Panc1 (cell line): ENCODE measurements at regions not wholly inside any gene's neighbourhood (a gene's known extent, or its start where the extent isn't known, plus 50 kb on each side); places are given as distances from the start of the nearest gene placed in this dataset.

Experiments used
- ATAC-seq: fragments of 200-7000 bp; cut with Tn5 transposase; 2 replicates; pipeline ENCODE4 v1.9.1; 2020; ENCODE audit warnings: mild to moderate bottlenecking, moderate library complexity
- BruUV-seq: library from RNA; stranded (reverse); fragments of 400-500 nt; replicated peaks from 2 replicates; lab custom pipeline; 2021; lab: Mats Ljungman, UMichigan
- CTCF ChIA-PET: fragments of 300-600 bp; sonication (Branson Sonifier 250); formaldehyde crosslinking; loops from one replicate; lab custom pipeline; 2022; ENCODE audit warnings: antibody characterized with exemption; lab: Charles Lee
- POLR2A ChIA-PET: fragments of 300-600 bp; sonication (Branson Sonifier 250); formaldehyde crosslinking; loops from one replicate; lab custom pipeline; 2022; ENCODE audit warnings: antibody characterized with exemption; lab: Charles Lee
- DNase-seq: peaks from one replicate; pipeline ENCODE4 v3.0.0-alpha.2; 2010; ENCODE audit warnings: low read depth, low spot score
- H3K27ac ChIP-seq: 2 replicates; pipeline ENCODE4 v1.5.1; 2011; ENCODE audit warnings: mild to moderate bottlenecking, low read length, inconsistent platforms
- H3K27me3 ChIP-seq: fragments of 200-500 bp; sonication (Bioruptor generic); 2 replicates; pipeline ENCODE4 v1.6.0; 2014; ENCODE audit warnings: low read length, inconsistent platforms; ENCODE audit not compliant: control insufficient read depth, insufficient read depth
- H3K36me3 ChIP-seq: fragments of 200-500 bp; sonication (Bioruptor generic); 2 replicates; pipeline ENCODE4 v1.5.1; 2014; ENCODE audit warnings: inconsistent platforms, mild to moderate bottlenecking, low read length, moderate library complexity; ENCODE audit not compliant: control insufficient read depth, insufficient read depth
- H3K4me1 ChIP-seq: 2 replicates; pipeline ENCODE4 v1.5.1; 2011; ENCODE audit warnings: inconsistent platforms, mild to moderate bottlenecking, low read length, moderate library complexity; ENCODE audit not compliant: control insufficient read depth, insufficient read depth
- H3K4me3 ChIP-seq, 2 experiments: 2 replicates each; pipeline ENCODE4 v1.5.1; 2011 to 2012; ENCODE audit warnings: low read depth in 2 of 2, low read length in 2 of 2, mild to moderate bottlenecking in 2 of 2, inconsistent platforms in 1 of 2, moderate library complexity in 1 of 2
- H3K9me3 ChIP-seq: fragments of 200-500 bp; sonication (Bioruptor generic); 2 replicates; pipeline ENCODE4 v1.5.1; 2014; ENCODE audit warnings: low read depth, mild to moderate bottlenecking, inconsistent platforms, low read length, moderate library complexity; ENCODE audit not compliant: control insufficient read depth, insufficient read depth
- CTCF ChIP-seq: fragments of 450-650 bp; IDR thresholded peaks from 2 replicates; pipeline ENCODE4 v1.5.1; 2017; ENCODE audit warnings: mild to moderate bottlenecking
- POLR2AphosphoS5 ChIP-seq: IDR thresholded peaks from 2 replicates; pipeline ENCODE4 v1.6.1; 2012; ENCODE audit warnings: mild to moderate bottlenecking, low read depth, low read length, moderate library complexity
- SIN3A ChIP-seq: IDR thresholded peaks from 2 replicates; pipeline ENCODE4 v1.6.1; 2012; ENCODE audit warnings: low read depth, mild to moderate bottlenecking, low read length, moderate library complexity, borderline replicate concordance; ENCODE audit not compliant: insufficient read depth
- TCF7L2 ChIP-seq: IDR thresholded peaks from 2 replicates; pipeline ENCODE4 v1.6.1; 2011; ENCODE audit warnings: mild to moderate bottlenecking, low read depth, low read length, inconsistent platforms
- in situ Hi-C: cut with HindIII; loops from 2 replicates; pipeline ENCODE4 v1.10.0; 2016; ENCODE audit warnings: low sequenced_read_pairs, low pct_unique_long_range_greater_than_20kb
- intact Hi-C: fragments of 100-400 bp; cut with micrococcal nuclease; formaldehyde crosslinking; loops from one replicate; pipeline ENCODE4 v1.10.0; 2022; ENCODE audit not compliant: unreplicated experiment
- TF ChIP-seq, protein P1 (sequence below), 2 experiments: IDR thresholded peaks; 2 replicates each; pipeline ENCODE4 v1.6.1; 2011 to 2012; ENCODE audit warnings: low read depth in 2 of 2, control low read depth in 1 of 2, low read length in 1 of 2, mild to moderate bottlenecking in 1 of 2, moderate library complexity in 1 of 2; ENCODE audit not compliant: insufficient read depth in 1 of 2

- Histone ChIP-seq H3K4me1 (no peaks in the 10 kb centered on the region), H3K4me3 (no peak overlapping the region), H3K9me3 (no peaks in the 10 kb centered on the region), H3K27me3 (no peaks in the 10 kb centered on the region), H3K36me3 (no peaks in the 10 kb centered on the region), H3K27ac (no peak overlapping the region; the same call in 1 of the 2 replicates)
- TF ChIP-seq SIN3A (no peak), TCF7L2 (no peak), POLR2AphosphoS5 (no peak), CTCF (no peak)
- TF ChIP-seq, protein P1, sequence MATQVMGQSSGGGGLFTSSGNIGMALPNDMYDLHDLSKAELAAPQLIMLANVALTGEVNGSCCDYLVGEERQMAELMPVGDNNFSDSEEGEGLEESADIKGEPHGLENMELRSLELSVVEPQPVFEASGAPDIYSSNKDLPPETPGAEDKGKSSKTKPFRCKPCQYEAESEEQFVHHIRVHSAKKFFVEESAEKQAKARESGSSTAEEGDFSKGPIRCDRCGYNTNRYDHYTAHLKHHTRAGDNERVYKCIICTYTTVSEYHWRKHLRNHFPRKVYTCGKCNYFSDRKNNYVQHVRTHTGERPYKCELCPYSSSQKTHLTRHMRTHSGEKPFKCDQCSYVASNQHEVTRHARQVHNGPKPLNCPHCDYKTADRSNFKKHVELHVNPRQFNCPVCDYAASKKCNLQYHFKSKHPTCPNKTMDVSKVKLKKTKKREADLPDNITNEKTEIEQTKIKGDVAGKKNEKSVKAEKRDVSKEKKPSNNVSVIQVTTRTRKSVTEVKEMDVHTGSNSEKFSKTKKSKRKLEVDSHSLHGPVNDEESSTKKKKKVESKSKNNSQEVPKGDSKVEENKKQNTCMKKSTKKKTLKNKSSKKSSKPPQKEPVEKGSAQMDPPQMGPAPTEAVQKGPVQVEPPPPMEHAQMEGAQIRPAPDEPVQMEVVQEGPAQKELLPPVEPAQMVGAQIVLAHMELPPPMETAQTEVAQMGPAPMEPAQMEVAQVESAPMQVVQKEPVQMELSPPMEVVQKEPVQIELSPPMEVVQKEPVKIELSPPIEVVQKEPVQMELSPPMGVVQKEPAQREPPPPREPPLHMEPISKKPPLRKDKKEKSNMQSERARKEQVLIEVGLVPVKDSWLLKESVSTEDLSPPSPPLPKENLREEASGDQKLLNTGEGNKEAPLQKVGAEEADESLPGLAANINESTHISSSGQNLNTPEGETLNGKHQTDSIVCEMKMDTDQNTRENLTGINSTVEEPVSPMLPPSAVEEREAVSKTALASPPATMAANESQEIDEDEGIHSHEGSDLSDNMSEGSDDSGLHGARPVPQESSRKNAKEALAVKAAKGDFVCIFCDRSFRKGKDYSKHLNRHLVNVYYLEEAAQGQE (IDR thresholded peaks at IDR 0.05; ENCODE audit: insufficient read depth in 1 of 2, low read depth in 2 of 2, low read length in 1 of 2): no peak
- intact Hi-C loops (no loop called here), in situ Hi-C loops (no loop called here)
- DNase-seq (no peak), ATAC-seq (0 out of 2 replicates have a peak, but pooled peaks have one; percentile 62)
- POLR2A ChIA-PET: no interaction called here
- BruUV-seq: no TSS peak
- CTCF ChIA-PET: no interaction called here
Observed at GRCh38 chr12:87820524-87821202, 208.5 kb downstream of the C12orf50 start.

DNA sequence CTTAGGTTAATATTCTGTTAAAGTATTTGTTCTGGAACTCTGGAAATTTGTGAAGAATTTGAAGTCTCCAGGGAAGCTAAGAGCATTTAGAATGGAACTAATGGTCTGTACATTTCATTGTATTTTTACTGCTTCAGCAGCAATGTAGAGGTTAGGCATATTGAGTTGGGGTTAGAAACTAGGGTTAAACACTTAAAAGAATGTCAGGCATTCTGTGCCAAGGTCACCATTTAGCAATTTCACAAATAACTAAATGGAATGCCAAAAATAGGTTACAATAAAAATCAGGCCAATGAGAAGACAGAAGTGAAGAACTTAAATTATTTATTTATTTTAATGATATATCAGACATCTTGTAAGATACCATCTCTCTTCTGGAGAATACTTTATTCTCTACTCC lies 210.8 kb downstream of the C12orf50 start:
- H3K4me1 ChIP-seq: no peaks in the 10 kb centered on the region
- ATAC-seq (no peak), DNase-seq (no peak)
- intact Hi-C loops (no loop called here), in situ Hi-C loops (no loop called here)
- no peak overlapping the region for H3K4me3 ChIP-seq
- TF ChIP-seq SIN3A (no peak), TCF7L2 (no peak), CTCF (no peak), POLR2AphosphoS5 (no peak)
- TF ChIP-seq, protein P1 (IDR thresholded peaks at IDR 0.05; ENCODE audit: insufficient read depth in 1 of 2, low read depth in 2 of 2, low read length in 1 of 2): no peak
- H3K27ac ChIP-seq: no peak overlapping the region
- no TSS peak for BruUV-seq
- no peaks in the 10 kb centered on the region for H3K27me3 ChIP-seq
- ChIA-PET CTCF (no interaction called here), POLR2A (no interaction called here)
- no peaks in the 10 kb centered on the region for H3K36me3 ChIP-seq
- no peaks in the 10 kb centered on the region for H3K9me3 ChIP-seq
